Inflammatory macrophage treated with lipopolysaccharide for 1 hour (primary cell): ENCODE measurements at regions not wholly inside any gene's neighbourhood (a gene's known extent, or its start where the extent isn't known, plus 50 kb on each side); places are given as distances from the start of the nearest gene placed in this dataset.

Experiments
- DNase-seq, 2 donors: peaks; one replicate each; pipeline ENCODE4 v3.0.0-alpha.2; 2020 to 2022

GRCh38 chr10:36157486-36157885, 515.4 kb upstream of the FZD8 start:
- no peak for DNase-seq

DNA sequence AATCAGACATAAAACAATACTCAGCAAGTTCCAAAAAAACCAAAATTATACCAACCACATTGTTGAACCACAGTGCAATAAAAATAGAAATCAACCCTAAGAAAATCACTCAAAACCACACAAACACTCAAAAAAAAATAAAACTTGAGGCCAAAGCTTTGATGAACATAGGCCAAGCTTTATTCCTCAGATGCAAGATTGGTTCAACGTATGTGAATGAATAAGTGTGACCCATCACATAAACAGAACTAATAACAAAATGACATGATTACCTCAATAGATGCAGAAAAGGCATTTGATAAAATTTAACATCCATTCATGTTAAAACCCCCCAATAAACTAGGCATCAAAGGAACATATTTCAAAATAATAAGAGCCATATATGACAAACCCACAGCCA, 506.1 kb upstream of the FZD8 start:
- DNase-seq, result no peak

DNA sequence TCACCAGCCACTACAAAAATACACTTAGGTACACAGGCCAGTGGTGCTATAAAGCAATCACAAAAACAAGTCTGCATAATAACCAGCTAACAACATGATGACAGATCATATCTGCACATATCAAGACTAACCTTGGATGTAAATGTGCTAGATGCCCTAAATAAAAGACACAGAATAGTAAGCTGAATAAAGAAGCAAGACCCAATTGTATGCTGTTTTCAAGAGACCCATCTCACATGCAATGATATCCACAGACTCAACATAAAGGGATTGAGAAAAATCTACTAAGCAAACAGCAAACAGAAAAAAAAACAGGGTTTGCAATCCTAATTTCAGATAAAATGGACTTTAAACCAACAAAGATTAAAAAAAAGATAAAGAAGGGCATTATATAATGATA, 505.4 kb upstream of the FZD8 start:
- DNase-seq, result no peak

DNA sequence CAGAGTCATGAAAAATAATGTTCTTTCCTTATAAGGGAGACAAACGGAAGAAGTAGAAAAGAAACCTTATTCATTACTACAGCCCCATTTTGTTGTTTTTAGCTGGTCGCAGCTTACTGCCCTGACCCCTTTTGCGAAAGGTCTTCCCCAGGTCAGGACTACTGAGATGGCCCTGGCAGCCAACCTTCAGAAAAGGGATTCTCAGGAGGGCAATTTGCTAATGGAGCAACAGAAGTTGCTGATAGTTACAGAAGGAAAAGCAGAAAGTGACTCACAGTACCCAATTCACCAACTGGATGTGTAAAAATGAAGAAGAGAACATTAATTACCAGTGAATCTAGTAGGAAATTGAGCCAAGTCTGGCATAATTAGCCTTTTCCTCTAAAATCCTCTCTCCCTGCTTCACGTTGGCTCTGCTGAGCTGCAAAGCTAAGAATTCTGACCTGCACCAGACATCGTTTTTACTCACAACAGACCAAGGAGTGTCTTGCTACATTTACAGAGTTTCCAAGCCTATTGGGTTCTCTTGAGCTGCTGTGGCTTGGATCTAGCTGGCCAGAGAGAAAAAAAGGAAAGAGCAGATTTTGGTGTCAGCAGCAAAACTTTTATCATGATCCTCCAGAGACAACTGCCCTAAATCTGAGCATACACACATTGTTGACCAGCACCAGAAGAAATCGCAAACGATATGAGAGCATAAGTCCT, 499.9 kb upstream of the FZD8 start:
- DNase-seq, result no peak

- DNase-seq, result no peak
Observed at GRCh38 chr10:36129051-36129450, 487.0 kb upstream of the FZD8 start.

GRCh38 chr10:36126076-36126475, 484.0 kb upstream of the FZD8 start:
- DNase-seq, result no peak

GRCh38 chr10:36119455-36119854, 477.4 kb upstream of the FZD8 start:
- DNase-seq, result no peak

- DNase-seq, result no peak
Observed at GRCh38 chr10:36118314-36118713, 476.2 kb upstream of the FZD8 start.

- no peak for DNase-seq
Observed at GRCh38 chr10:36117890-36118289, 475.8 kb upstream of the FZD8 start.

DNA sequence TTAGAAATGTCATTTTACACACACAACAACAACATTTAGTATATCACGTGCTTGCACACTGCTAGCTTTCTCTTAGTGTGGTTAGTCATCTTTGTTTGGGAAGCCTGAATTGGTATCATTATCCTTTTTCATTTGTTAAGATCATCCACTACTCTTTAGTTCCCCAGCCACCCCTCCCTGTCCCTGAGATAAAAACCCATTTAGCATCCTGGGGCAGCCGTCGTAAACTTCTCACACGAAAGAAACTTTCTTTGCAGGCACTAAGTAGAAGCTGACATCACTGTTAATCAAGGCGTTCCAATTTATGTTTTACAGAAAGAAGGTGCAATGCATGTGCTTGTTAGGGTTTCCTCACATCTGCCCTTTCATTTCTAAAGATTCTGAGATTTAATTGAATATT, 475.1 kb upstream of the FZD8 start:
- no peak for DNase-seq

DNA sequence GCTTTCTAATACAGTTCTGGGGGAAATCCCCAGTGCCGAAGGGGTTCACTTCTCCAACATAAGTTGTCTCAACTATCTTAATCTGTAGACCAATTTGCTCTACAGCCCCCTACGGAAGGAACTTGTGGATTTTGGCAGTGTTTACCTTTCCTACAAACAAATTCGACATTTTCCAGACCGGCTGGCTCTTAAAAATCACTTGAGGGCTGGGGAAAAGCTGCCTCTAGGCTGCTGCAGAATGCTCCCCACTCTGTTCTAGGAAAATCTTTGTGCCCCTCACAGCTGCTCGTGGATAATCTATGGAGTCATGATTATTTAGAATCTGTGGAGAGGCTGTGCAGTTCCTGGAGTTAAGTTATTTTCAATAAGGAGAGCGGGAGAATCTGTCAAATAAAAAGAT, 474.6 kb upstream of the FZD8 start:
- no peak for DNase-seq

DNA sequence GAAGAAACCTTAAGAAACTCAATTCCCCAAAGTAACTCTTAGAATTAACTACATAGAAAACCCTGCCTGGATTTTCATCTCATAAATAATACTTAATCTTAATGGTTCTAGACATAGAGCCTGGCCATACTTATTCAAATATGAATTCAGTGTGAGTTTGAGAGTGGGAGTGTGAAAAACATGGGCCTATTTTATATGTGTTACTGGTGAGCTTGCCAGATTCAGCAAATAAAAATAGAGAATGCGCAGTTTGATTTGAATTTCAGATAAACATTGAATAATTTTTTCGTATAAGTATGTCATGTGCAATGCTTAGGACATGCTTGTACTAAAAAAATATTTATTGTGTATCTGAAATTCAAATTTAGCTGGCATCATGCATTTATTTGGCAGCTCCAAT, 473.9 kb upstream of the FZD8 start:
- DNase-seq, result no peak

DNA sequence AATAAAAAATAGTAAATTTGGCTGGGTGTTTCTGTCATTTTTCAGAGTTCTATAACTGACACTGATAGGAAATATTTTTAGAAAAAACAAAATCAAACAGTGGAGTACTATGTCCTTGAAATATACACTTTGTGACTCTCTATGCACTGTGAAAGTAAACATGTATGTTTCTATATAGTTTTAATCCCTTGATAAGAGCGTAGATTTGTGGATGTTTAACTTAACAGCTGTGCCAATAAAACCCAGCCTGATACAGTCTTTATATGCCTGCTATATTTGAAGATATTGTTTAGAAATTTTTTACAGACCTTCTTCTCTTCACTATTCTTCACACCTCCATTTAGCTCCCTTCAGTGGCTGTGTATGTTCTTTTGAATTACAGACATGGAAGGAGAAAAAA, 473.3 kb upstream of the FZD8 start:
- no peak for DNase-seq

DNA sequence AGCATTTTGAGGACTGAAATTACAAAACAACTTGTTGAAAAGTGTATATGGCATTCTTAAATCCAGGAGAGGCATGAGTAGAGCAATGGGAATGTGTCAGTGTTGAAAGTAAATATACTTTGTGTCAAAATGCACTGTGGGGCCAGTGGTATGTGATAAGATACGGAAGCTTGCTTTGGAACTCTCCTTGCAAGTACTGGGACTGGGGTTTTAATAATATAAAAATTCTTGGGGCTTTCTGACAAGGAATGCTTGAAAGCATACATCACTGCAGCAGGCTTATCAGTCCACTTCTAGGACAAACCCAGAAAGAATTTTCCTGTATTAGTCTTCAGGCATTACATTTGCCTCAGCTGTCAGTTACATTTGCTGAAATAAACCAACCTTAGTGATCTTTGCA, 472.8 kb upstream of the FZD8 start:
- DNase-seq, result no peak

DNA sequence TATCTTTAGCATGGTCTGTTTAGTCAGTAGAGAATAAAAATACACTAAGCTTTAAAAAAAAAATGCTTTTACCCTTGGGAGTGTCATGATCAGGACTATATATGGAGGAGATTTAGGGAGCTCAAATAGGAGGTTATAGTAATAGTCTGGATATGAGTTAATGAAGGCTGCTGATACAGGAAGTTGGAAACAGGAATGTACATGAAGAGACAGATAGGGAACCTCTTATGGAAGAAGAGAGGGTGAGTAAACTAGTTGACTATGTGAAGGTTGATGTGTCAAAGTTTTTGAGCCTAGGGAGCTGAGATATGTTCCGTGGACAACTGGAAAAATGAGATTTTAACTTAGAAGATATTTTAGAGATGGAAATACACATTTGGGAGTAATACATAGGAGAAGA, 472.0 kb upstream of the FZD8 start:
- no peak for DNase-seq

- no peak for DNase-seq
Observed at GRCh38 chr10:36111676-36112075, 469.6 kb upstream of the FZD8 start.

DNA sequence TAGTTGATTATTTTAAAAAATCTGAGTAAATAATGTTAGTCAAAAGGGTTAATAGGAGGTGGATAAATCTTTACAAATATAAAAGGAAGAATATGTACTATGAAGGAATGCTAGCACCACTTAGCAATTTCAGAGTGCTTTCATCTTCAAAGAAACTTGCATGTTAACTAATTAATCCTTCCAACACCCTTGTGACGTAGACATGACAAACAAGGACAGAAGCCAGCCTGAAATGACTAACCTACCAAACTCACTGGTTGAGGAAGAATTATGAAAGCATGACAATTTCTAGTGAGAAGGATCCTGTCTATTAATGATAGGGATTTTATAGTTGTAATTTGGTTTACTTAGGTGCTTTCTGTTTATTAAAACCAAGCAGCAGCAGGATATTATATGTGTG, 468.0 kb upstream of the FZD8 start:
- DNase-seq, result no peak

GRCh38 chr10:36109399-36110023, 467.4 kb upstream of the FZD8 start:
- no peak for DNase-seq

GRCh38 chr10:36097696-36098095, 455.6 kb upstream of the FZD8 start:
- no peak for DNase-seq

DNA sequence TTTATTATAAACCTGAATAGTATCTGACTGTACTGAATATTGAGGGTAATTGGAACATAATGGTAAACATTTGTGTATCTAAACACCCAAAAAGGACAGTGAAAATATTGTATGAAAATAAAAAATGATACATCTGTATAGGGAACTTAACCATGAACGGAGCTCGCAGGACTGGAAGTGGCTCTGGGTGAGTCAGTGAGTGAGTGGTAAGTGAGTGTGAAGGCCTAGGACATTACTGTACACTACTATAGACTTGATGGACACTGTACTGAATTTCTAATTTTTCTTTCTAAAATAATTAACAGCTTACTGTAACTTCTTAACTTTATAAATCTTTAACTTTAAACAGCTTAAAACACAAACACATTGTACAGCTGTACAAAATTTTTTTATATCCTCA, 454.5 kb upstream of the FZD8 start:
- DNase-seq, result no peak

GRCh38 chr10:36094096-36094495, 452.0 kb upstream of the FZD8 start:
- no peak for DNase-seq

DNA sequence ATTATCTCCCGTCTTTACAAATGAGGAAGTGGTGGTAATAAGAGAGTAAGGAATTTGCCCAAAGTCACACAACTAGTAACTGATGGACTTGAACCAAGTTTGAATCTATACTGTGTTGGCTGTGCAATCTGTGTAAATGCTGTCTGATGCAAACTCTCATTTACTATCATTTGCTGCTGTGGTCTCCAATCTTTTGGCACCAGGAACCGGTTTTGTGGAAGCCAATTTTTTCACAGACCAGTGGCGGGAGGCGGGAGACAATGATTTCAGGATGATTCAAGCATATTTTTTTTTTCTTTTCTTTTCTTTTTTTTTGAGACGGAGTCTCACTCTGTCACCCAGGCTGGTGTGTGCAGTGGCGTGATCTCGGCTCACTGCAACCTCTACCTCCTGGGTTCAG, 450.0 kb upstream of the FZD8 start:
- no peak for DNase-seq

DNA sequence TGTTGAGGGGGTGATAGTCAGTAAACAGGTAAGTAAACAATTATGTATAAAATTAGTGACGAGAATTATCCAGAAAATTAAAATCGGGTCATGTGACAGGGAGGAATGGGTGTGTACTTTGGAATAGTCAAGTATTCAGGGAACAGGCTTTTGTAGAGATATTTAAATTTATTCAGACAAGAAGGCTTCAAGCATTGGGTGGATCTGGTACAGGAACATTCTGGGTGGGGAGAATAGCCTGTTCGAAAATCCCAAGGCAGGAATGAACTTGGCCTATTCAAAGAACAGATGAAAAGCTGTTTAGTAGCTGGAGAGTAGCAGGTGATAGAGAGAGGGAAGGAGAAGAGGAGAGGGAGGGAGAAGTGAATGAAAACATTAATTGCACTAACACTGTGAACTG, 448.9 kb upstream of the FZD8 start:
- no peak for DNase-seq

- DNase-seq, result no peak
Observed at GRCh38 chr10:36089790-36090440, 447.8 kb upstream of the FZD8 start.
